ENCODE measurements at regions not wholly inside any gene's neighbourhood (a gene's known extent, or its start where the extent isn't known, plus 50 kb on each side); places are given as distances from the start of the nearest gene placed in this dataset.

GRCh38 chr14:104420990-104421389, 158.6 kb upstream of the C14orf180 start:
- no peak overlapping the region for H3K4me3 ChIP-seq (ENCODE audit: low read depth, low read length)
- no peak for TF ChIP-seq CTCF (conservative IDR thresholded peaks at IDR 0.05; ENCODE audit: low read depth, low read length)
- no peak for DNase-seq (ENCODE audit: low read depth)

GRCh38 chr14:104421401-104421821, 158.2 kb upstream of the C14orf180 start:
- DNase-seq (ENCODE audit: low read depth), result no peak
- TF ChIP-seq CTCF (conservative IDR thresholded peaks at IDR 0.05; ENCODE audit: low read depth, low read length), result no peak
- H3K4me3 ChIP-seq (ENCODE audit: low read depth, low read length), result no peak overlapping the region

- H3K4me3 ChIP-seq (ENCODE audit: low read depth, low read length), result no peak overlapping the region
- no peak for DNase-seq (ENCODE audit: low read depth)
- TF ChIP-seq CTCF (conservative IDR thresholded peaks at IDR 0.05; ENCODE audit: low read depth, low read length), result no peak
Observed at GRCh38 chr14:104421892-104422828, 157.4 kb upstream of the C14orf180 start.

- TF ChIP-seq CTCF (conservative IDR thresholded peaks at IDR 0.05; ENCODE audit: low read depth, low read length), result no peak
- no peak overlapping the region for H3K4me3 ChIP-seq (ENCODE audit: low read depth, low read length)
- DNase-seq (ENCODE audit: low read depth), result no peak
Observed at GRCh38 chr14:104422837-104423681, 156.5 kb upstream of the C14orf180 start.

GRCh38 chr14:104423701-104424405, 155.7 kb upstream of the C14orf180 start:
- no peak for DNase-seq (ENCODE audit: low read depth)
- TF ChIP-seq CTCF (conservative IDR thresholded peaks at IDR 0.05; ENCODE audit: low read depth, low read length), result no peak
- no peak overlapping the region for H3K4me3 ChIP-seq (ENCODE audit: low read depth, low read length)

- no peak for DNase-seq (ENCODE audit: low read depth)
- no peak overlapping the region for H3K4me3 ChIP-seq (ENCODE audit: low read depth, low read length)
- no peak for TF ChIP-seq CTCF (conservative IDR thresholded peaks at IDR 0.05; ENCODE audit: low read depth, low read length)
Observed at GRCh38 chr14:104424406-104425072, 155.0 kb upstream of the C14orf180 start.

Data from epithelial cell of proximal tubule (primary cell).